Ovary (tissue), 3 donors: ENCODE measurements at regions not wholly inside any gene's neighbourhood (a gene's known extent, or its start where the extent isn't known, plus 50 kb on each side); places are given as distances from the start of the nearest gene placed in this dataset.

Source experiments
- EP300 ChIP-seq: sonication (generic); formaldehyde crosslinking; IDR thresholded peaks from one replicate; pipeline ENCODE4 v1.6.1; 2017; ENCODE audit warnings: antibody characterized with exemption
- POLR2A ChIP-seq: fragments of 450-650 bp; IDR thresholded peaks from one replicate; pipeline ENCODE4 v1.6.1; 2017; ENCODE audit warnings: antibody characterized with exemption, mild to moderate bottlenecking, moderate library complexity
- TF ChIP-seq, protein P1 (sequence below), 3 donors: fragments of 450-650 bp in 2 of 3; fragments of 200-600 bp in 1 of 3; IDR thresholded peaks; one replicate each; pipeline versions ENCODE4 v1.5.1 to v1.8.0; 2016 to 2022; ENCODE audit warnings: antibody characterized with exemption in 3 of 3, mild to moderate bottlenecking in 1 of 3
- donor health status: DM: no; HTN: no; CAD: no.

DNA sequence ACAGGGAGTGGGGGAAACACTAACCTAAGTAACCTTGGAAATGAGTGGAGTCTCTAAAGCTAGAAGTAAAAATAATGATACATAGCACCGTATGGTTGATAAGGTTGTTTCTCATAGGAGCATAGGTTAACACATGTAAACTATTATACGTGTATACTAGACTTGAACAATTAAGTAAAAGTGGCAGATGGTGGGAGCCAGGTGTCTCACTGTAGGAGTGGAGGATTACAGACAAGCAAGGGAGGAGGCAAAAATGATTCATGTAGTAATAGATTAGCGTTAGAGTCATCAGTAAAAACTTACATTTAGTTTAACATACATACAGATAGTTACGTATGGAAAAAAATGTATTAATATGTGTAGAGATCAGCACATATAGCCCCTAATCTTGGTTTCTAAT, 138.4 kb upstream of the DSCAM start:
- TF ChIP-seq EP300 (no peak), POLR2A (no peak)
- TF ChIP-seq, protein P1, sequence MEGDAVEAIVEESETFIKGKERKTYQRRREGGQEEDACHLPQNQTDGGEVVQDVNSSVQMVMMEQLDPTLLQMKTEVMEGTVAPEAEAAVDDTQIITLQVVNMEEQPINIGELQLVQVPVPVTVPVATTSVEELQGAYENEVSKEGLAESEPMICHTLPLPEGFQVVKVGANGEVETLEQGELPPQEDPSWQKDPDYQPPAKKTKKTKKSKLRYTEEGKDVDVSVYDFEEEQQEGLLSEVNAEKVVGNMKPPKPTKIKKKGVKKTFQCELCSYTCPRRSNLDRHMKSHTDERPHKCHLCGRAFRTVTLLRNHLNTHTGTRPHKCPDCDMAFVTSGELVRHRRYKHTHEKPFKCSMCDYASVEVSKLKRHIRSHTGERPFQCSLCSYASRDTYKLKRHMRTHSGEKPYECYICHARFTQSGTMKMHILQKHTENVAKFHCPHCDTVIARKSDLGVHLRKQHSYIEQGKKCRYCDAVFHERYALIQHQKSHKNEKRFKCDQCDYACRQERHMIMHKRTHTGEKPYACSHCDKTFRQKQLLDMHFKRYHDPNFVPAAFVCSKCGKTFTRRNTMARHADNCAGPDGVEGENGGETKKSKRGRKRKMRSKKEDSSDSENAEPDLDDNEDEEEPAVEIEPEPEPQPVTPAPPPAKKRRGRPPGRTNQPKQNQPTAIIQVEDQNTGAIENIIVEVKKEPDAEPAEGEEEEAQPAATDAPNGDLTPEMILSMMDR (IDR thresholded peaks at IDR 0.05): no peak
